ENCODE measurements at regions not wholly inside any gene's neighbourhood (a gene's known extent, or its start where the extent isn't known, plus 50 kb on each side); places are given as distances from the start of the nearest gene placed in this dataset.

DNA sequence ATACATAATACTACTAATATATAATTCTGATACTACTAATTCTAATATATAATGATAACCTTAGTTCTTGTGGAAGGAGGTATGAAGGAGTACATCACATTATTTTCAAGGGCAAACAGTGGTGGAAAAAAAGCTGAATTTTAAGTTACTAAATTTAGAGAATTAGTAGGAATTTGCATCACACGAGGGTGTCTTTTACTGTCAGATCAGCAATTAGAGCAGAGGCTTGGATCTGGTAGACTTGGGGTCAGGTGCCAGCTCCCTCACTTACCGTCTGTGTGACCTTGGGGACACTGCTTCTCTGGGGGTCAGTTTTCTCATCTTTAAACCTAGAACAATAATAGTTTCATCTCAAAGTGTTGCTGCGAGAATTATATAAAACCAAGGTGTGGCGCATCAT, 114.1 kb upstream of the NEDD4L start (continued):
- TF ChIP-seq, protein P1, sequence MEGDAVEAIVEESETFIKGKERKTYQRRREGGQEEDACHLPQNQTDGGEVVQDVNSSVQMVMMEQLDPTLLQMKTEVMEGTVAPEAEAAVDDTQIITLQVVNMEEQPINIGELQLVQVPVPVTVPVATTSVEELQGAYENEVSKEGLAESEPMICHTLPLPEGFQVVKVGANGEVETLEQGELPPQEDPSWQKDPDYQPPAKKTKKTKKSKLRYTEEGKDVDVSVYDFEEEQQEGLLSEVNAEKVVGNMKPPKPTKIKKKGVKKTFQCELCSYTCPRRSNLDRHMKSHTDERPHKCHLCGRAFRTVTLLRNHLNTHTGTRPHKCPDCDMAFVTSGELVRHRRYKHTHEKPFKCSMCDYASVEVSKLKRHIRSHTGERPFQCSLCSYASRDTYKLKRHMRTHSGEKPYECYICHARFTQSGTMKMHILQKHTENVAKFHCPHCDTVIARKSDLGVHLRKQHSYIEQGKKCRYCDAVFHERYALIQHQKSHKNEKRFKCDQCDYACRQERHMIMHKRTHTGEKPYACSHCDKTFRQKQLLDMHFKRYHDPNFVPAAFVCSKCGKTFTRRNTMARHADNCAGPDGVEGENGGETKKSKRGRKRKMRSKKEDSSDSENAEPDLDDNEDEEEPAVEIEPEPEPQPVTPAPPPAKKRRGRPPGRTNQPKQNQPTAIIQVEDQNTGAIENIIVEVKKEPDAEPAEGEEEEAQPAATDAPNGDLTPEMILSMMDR (IDR thresholded peaks at IDR 0.05; ENCODE audit: low read depth, low read length, missing input control): no peak
- TF ChIP-seq RXRA (IDR thresholded peaks at IDR 0.05): no peak
- TF ChIP-seq NR2F2 (IDR thresholded peaks at IDR 0.05): no peak

DNA sequence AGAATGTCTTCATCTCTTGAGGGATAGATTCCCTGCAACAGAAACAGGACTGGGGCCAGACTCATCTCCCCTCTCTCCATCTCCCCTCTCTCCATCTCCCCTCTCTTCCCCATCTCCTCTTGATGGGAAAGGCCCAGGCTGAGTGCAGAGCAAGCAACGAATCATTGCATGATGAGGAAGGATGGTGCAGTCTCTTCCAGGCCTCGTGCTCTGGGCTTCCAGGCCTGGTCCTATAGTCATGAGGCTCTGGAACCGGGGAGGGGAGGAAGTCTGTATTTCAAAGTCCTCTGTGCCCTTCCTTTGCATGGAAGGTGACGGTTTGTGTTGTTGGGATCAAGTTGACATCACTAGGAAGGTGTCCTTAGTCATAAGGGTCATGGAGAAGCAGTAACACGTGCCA, 115.6 kb upstream of the NEDD4L start:
- 91% methylated on average over 5 of the region's 5 CpGs for WGBS
- no peak overlapping the region for H3K4me3 ChIP-seq (ENCODE audit: low read depth in 1 of 3, low read length in 3 of 3)
- H3K27me3 ChIP-seq (ENCODE audit: control insufficient read depth in 4 of 4, insufficient read depth in 4 of 4, low read length in 3 of 4): no peaks in the 10 kb centered on the region
- H3K9ac ChIP-seq (ENCODE audit: low read depth in 1 of 2, low read length in 2 of 2): no peak overlapping the region
- no peak for DNase-seq (ENCODE audit: low spot score)
- no peaks in the 10 kb centered on the region for H3K36me3 ChIP-seq (ENCODE audit: control insufficient read depth in 4 of 4, insufficient read depth in 3 of 4, low read depth in 1 of 4, low read length in 3 of 4)
- TF ChIP-seq HNF4A (conservative IDR thresholded peaks at IDR 0.05): no peak
- no peak for TF ChIP-seq YY1 (IDR thresholded peaks at IDR 0.05)
- TF ChIP-seq, protein P1 (IDR thresholded peaks at IDR 0.05; ENCODE audit: low read depth, low read length, missing input control): no peak
- no peak for TF ChIP-seq FOXA2 (IDR thresholded peaks at IDR 0.05)
- TF ChIP-seq, protein P2, sequence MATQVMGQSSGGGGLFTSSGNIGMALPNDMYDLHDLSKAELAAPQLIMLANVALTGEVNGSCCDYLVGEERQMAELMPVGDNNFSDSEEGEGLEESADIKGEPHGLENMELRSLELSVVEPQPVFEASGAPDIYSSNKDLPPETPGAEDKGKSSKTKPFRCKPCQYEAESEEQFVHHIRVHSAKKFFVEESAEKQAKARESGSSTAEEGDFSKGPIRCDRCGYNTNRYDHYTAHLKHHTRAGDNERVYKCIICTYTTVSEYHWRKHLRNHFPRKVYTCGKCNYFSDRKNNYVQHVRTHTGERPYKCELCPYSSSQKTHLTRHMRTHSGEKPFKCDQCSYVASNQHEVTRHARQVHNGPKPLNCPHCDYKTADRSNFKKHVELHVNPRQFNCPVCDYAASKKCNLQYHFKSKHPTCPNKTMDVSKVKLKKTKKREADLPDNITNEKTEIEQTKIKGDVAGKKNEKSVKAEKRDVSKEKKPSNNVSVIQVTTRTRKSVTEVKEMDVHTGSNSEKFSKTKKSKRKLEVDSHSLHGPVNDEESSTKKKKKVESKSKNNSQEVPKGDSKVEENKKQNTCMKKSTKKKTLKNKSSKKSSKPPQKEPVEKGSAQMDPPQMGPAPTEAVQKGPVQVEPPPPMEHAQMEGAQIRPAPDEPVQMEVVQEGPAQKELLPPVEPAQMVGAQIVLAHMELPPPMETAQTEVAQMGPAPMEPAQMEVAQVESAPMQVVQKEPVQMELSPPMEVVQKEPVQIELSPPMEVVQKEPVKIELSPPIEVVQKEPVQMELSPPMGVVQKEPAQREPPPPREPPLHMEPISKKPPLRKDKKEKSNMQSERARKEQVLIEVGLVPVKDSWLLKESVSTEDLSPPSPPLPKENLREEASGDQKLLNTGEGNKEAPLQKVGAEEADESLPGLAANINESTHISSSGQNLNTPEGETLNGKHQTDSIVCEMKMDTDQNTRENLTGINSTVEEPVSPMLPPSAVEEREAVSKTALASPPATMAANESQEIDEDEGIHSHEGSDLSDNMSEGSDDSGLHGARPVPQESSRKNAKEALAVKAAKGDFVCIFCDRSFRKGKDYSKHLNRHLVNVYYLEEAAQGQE (IDR thresholded peaks at IDR 0.05): no peak
- TF ChIP-seq EGR1 (IDR thresholded peaks at IDR 0.05; ENCODE audit: low read depth in 2 of 2): no peak
- TF ChIP-seq JUND (IDR thresholded peaks at IDR 0.05): no peak
- TF ChIP-seq GABPA (IDR thresholded peaks at IDR 0.05 in 1 of 2, conservative IDR thresholded peaks at IDR 0.05 in 1 of 2): no peak
- TF ChIP-seq, protein P3, sequence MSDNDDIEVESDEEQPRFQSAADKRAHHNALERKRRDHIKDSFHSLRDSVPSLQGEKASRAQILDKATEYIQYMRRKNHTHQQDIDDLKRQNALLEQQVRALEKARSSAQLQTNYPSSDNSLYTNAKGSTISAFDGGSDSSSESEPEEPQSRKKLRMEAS (IDR thresholded peaks at IDR 0.05): no peak
- TF ChIP-seq TAF1 (conservative IDR thresholded peaks at IDR 0.05): no peak
- TF ChIP-seq, protein P4, sequence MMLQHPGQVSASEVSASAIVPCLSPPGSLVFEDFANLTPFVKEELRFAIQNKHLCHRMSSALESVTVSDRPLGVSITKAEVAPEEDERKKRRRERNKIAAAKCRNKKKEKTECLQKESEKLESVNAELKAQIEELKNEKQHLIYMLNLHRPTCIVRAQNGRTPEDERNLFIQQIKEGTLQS (IDR thresholded peaks at IDR 0.05): no peak
- no peak for TF ChIP-seq HNF4G (IDR thresholded peaks at IDR 0.05)
- TF ChIP-seq RAD21 (IDR thresholded peaks at IDR 0.05): no peak
- TF ChIP-seq, protein P5, sequence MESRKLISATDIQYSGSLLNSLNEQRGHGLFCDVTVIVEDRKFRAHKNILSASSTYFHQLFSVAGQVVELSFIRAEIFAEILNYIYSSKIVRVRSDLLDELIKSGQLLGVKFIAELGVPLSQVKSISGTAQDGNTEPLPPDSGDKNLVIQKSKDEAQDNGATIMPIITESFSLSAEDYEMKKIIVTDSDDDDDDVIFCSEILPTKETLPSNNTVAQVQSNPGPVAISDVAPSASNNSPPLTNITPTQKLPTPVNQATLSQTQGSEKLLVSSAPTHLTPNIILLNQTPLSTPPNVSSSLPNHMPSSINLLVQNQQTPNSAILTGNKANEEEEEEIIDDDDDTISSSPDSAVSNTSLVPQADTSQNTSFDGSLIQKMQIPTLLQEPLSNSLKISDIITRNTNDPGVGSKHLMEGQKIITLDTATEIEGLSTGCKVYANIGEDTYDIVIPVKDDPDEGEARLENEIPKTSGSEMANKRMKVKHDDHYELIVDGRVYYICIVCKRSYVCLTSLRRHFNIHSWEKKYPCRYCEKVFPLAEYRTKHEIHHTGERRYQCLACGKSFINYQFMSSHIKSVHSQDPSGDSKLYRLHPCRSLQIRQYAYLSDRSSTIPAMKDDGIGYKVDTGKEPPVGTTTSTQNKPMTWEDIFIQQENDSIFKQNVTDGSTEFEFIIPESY (IDR thresholded peaks at IDR 0.05): no peak
- TF ChIP-seq RXRA (IDR thresholded peaks at IDR 0.05): no peak
- no peaks in the 10 kb centered on the region for H3K9me3 ChIP-seq (ENCODE audit: control insufficient read depth in 4 of 4, low read length in 3 of 4)
- H3K27ac ChIP-seq (ENCODE audit: low read depth in 1 of 2, low read length in 2 of 2): no peak overlapping the region
- H3K4me1 ChIP-seq (ENCODE audit: control insufficient read depth in 4 of 4, insufficient read depth in 4 of 4, low read length in 3 of 4): peaks cover 0 to 8% (median 5%) of the 10 kb centered on the region in 4 donors

Data from liver (tissue), 8 donors.